HG03060 (cell line): ENCODE measurements at regions not wholly inside any gene's neighbourhood (a gene's known extent, or its start where the extent isn't known, plus 50 kb on each side); places are given as distances from the start of the nearest gene placed in this dataset.

Experiments used
- ATAC-seq: cut with Tn5 transposase; IDR thresholded peaks from one replicate; pipeline ENCODE4 v1.9.1; 2021; ENCODE audit warnings: low read depth, moderate number of reproducible peaks; ENCODE audit not compliant: unreplicated experiment

DNA sequence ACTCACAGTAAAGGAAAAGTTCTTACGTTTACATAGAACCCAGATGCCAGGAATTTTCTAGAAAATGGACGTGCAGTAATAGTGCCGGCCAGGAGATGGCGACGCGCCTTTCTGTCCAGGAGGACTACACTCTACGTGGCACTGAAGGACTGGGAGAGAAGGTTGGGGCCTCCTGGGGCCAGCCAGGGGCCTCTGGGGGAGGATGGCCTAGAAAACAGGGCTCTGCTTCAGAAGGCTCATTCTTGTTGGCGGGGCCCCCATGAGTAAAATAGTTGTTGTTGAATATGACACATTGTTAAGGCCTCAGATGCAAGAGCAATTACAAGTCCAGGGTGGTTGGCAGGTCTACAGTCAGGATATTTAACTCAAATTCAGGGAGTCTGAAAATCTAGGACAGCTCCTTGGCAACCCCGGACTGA is 120.1 kb upstream of the MAX start:
- ATAC-seq: peak; percentile 55

DNA sequence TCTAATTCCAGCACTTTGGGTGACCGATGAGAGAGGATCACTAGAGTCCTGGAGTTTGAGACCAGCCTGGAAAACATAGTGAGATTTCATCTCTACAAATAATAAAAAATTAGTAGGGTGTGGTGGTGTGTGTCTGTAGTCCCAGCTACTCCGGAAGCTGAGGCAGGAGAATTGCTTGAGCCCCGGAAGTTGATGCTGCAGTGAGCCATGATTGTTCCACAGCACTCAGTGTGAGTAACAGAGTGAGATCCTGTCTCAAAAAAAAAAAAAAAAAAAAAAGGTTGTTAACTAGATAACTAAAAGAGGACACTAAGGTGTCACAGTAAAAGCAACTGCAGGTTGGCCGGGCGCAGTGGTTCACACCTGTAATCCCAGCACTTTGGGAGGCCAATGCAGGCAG is 121.3 kb upstream of the MAX start:
- ATAC-seq: no peak

DNA sequence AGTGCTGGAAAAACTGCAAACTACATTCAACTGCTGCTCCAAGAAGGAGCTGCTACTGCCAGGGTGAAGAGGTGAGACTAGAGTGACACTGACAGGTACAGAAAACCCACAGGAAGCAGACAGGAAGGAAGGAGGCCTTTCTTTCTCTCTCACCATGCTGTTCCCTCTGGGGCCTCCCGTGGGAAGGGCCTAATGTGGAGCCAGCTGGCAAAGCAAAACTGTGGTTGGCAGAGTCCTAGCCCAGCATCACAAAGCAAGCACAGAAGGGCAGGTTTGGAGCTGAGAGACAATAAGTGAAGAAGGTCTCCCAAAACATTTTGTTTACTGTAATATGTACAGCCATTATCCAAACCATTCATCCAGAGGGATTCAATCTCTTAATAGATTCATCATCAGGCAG is 122.5 kb upstream of the MAX start:
- no peak for ATAC-seq

DNA sequence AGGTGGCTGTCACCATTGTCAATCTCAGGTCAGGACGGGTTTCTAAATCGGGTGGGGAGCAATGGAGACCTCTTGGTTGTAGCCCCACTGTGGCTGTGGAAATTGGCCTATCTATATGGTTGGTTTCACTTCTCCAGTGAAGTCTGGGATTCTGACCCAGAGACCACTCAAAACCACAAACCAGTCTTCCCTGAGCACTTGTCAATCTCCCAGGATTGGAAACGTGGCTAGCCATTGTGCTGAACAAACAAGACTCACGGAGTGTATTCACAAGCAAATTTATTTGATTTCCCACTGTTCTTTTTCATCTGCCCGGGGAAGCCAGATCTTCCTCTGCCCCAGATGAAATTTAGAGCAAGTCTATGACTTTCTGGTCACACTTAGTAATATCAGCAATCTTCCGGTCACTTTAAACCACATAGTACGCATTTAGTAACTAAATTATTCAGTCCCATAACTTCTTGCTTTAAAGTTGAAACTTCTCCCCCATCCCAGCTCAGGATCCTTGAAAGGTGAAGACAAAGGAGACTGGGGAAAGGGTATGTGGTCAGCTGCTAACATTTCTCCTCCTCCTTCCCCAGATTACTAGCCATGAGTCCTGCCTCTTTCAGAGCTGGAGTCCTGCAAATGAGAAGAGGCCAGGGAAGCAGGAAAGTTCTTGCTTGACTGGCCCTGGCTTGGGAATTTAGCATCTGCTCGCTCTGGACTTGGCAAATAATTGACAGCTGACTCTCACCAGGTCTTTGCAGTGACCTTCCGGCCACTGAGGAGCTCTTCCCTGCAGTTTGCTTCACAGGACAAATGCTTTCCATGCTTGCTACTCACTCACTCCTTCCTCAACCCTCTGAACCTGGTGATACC is 123.2 kb upstream of the MAX start:
- no peak for ATAC-seq

DNA sequence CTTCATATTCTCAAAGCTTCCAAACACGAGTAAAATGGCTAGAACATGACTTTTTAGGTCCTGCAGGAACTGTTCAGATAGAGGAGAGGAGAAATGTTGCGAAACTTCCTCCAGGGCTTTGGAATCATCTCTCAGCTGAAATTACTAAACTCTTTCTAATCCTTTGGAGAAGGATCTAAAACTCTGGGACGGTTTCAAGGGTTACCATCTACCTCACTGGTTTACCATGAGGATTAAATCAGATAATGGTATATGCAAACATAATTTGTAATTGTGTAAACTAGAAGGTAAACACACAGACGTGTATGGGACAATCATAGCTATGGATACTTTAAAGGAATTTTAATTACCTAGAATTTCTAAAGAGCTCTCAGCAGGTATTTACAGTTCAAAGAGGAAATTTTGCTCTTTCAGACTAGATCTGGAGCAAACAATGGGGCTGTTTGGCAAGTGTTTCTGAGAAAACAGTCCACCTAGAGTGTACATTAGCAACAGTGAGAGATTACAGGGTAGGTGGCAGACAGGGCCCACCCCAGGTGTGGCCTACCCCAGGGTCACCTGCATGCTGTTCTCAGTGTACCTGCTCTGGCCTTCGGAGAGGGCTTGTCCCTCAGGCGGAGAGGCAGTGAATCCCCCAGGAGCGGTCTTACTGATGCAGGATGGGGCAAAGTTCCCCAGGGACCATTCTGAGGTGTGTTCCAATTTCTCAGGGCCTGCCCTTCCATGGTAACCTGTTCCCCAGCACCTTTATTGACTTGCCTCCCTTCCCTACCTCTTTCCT is 124.7 kb upstream of the MAX start:
- ATAC-seq: no peak

DNA sequence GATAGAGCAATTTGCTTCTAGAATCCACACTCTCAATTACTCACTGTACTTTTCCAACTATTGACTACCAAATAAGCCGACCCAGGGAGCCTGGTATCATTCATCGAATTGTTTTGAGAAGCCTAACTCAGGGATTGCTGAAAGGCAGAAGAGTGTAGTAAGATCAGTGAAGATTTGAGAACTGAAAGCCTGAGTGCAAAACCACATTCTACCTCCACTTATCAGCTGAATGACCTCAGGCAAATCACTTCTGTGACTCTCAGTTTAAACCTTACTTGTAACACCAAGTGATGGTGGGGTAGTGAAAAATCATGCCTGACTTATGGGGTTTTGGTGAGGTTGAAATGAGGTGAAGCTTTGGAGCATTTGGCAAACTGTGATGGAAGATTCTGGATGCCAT is 126.1 kb upstream of the MAX start:
- peak; percentile 90 for ATAC-seq

DNA sequence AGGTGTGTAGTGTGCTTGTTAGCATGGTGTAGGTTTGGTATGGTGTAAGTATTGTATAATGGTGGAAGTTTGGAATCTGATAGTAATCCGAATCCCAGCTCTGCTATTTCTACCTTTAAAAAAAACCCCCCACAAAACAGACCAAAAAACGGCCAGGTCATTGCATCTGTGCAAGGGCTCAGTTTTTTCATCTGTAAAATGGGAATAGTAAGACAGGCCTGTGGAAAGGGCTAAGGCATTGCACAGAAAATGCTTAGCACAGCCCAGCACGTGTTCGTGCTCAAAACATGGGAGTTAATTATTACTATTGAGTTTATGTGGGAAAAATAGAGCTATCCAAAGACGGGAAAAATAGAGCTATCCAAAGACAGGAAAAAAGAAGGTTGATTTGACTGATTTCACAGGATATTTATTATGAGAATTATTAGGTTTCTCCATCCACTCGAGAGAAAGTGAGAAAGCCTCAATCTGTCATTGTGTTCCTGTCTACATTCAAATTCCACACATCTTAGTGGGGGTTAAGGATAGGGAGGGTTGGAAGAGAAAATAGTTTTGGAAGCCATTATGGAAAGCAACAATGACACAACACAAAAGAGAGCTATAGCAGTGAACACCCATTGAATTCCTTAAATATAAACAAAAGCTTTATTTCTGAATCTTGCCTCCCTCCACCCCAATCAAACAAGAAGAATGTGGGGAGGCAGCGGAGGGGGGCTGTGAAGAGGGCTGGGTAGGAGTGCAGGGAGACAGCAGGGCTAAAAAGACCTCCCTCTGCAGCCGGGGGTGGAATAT is 126.8 kb upstream of the MAX start:
- no peak for ATAC-seq

DNA sequence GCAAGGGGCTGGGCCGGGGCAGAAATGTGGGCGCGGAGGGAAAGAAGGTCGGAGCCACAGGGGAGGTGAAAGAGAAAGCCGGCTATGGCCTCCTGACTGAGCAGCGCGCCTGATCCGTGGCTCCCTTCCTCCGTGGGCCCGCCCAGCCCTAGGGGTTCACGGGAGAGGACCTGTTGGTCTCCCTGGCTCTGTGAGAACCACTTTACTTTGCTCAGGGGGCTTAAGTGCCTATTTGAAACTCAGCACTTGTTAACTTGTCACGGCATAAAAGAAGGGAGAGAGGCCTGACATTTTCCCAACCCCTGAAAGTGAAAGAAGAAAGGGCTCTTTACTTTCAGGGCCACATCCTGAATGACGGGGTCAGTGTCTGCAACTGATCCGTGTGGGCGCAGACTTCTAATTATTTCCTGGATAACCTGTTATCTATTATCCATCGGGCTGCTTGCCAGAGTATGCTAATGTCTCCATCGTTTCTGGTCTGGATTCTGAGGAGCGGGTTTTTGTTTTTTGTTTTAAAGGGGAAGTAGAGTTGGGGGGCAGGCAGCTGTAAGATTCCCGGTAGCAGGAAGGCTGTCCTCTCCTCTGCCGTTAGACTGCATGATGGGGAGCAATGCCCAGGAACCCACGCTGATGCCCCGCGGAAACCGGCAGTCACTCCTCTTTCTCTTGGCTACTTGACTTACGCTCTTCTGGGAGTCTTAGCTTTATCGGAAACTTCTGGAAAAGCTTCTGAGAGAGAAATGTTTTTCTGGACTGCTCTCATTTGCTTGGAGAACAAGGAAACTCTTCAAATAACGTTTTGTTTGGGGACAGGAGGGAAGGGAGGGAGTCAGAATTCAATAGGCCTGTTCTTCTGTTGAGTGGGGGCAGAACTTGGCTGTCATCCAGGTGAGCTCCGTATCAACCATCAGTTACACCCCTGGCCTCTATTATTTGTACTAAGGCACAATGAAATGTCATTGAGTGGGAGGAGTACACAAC is 127.7 kb upstream of the MAX start:
- ATAC-seq: no peak

DNA sequence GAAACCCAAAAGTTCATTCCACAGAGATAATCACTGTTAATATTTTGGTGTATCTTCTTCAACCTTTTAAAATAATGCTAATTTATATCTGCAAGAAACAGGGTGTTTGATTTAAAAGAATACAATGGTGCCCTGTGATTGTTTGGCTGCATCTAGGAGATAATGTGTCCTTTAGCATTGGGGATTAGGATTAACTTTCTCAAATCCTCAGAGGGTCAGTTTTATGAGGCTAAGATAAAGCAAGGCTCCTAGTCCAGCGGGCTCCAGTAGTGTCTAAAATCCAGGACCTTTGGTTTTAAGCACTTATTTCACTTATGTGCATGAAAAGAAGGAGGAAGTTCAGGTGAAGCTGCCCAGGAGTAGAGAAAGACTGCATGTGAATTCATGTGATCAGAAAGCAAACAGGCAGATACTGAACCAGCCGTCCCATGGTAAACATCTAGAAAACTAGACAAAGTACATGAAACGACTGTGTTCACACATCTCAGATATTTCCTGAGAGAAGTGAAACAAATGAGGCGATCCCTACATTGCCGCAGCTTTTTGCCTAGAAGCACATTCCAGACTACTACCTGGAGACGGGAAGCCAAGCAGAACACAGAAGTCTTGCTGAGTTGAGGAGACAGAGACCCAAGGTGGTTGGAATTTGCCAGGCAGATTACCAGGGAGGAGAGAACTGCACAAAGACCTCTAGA is 129.1 kb upstream of the MAX start:
- no peak for ATAC-seq

DNA sequence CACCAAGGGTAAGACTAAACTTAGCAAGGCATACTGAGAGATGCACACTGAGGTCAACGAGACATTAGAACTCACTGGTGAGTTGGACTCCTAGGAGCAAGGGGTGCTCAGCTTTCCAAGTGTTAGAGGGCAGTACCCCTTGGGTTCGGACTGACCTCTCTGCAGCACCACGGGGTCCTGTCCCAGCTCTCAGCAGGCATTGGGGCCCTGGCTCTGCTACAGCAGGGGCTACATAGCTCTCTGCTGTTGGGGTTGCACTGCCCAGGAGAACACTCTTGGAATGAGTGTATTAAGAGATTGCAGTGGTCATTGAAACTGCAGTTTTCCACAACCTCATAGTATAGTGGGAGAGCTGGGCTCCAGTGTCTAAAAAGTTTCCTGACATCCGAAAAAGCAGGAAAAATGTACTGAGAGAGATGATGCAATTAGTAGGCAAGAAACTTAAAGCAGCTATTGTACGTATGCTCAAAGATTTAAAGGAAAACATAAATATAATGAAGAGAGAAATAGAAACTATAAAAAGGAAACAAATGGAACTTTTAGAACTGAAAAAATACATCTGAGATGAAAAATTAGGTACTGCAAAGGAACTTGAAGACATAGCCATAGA is 132.5 kb upstream of the MAX start:
- no peak for ATAC-seq

DNA sequence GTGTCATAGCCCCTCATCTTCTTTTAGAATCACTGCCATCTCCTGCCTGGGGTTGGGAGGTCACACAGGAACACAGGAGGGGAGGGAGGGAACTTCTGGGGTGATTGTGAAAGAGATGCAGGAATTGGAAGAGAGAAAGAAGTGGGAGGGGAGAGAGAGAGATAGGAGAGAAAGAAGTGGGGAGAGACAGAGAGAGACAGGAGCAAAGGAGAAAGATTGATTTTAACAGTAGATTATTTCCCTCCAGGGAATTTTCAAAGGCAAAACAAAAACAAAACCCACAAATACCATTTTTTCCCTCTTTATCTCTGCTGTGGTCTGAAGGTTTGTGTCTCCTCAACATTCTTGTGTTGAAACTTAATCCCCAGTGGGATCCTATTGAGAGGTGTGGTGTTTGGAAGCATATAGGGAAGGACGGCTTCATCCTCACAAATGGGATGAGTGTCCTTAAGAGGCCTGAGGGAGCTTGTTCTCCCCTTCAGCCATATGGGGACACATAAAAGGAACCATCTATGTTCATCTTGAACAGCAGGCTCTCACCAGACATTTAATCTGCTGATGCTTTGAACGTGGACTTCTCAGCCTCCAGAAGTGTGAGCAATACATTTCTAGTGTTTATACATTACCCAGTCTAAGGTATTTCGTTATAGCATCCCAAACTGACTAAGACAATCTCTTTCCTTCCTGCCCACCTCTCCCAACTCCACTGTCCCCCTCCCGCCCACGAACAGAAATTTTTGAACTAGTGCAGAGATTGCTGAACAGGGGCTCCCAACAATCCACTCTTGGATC is 134.9 kb upstream of the MAX start:
- no peak for ATAC-seq

DNA sequence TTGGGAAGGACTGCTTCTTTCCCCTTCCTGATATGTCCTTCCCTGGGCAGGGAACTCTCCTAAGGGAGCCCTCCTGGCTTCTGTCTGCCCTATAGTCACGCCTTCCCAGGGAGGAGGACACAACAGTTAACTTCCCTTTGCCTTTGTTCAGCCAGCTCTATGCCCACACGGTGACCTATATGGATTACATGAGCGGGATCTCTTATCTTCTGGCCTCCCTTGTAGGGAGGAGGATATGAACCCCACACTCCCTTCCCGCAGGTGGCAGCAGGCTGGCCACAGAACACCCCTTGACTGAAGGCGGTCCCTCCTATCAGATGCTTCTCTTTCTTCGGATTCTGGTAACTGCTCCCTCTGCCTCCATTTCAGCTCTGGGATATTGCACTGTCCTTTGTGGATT is 135.6 kb upstream of the MAX start:
- ATAC-seq: no peak

DNA sequence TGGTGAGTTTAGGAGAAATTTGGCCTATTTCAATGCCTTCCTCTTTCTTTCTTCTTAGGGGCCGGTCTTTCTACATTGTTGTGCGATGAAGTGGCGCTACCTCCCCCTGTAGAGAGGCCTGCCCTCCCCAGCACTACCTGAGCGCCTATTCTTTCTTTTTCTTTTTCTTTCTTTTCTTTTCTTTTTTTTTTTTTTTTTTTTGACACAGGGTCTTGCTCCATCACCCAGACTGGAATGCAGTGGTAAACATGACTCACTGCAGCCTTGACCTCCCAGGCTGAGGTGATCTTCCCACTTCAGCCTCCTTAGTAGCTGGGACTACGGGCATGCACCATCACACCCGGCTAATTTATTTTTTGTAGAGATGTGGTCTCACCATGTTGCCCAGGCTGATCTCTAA is 136.1 kb upstream of the MAX start:
- ATAC-seq: no peak

DNA sequence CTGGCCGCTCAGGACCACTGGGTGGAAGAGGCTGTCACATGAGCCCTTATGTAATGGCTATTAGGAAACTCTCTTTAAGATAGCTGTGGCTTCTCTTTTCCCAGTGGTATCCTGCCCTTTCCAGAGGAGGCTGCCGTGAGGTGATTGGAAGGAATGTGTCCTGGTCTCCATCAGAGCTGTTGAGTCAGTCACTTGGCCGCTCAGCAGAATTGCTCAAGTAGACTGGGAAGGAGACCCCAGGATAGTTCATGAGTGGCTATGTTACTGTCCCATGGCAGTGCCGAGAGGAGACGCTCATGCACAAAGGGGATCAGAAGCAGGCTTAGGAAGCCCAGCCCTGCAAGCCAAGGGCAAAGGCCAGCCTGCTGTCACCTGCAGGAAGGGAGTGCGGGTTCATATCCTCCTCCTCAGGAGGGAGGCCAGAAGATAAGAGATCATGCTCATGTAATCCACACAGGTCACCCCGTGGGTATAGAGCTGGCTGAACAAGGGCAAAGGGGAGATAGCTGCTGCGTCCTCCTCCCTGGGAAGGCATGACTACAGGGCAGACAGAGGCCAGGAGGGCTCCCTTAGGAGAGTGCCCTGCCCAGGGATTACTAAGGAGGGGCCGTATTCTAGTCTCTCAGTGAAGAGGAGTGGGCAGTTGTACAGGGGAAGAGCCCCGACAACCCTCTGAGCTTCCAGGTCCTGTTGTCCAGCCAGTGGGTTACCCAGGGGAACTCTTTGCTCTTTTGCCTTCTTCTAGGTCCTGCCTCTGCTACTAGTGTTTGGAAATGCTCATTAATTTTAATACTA is 137.0 kb upstream of the MAX start:
- ATAC-seq: no peak

DNA sequence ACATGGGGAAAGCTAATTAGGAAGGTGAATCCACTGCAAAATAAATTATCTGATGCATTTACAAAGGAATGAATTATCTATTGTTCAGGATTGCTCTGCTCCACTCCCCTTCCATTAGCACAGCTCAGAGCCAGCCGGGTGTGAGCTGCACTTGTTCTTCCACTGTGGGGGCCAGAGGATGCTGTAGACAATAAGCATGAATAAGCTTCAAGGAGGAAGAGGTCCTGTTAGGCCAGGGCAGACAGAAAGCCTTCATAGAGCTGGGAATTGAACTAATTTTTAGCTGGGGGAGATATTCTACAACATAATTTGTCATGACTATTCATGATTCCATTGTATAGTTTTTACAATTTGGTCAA is 137.6 kb upstream of the MAX start:
- ATAC-seq: no peak

DNA sequence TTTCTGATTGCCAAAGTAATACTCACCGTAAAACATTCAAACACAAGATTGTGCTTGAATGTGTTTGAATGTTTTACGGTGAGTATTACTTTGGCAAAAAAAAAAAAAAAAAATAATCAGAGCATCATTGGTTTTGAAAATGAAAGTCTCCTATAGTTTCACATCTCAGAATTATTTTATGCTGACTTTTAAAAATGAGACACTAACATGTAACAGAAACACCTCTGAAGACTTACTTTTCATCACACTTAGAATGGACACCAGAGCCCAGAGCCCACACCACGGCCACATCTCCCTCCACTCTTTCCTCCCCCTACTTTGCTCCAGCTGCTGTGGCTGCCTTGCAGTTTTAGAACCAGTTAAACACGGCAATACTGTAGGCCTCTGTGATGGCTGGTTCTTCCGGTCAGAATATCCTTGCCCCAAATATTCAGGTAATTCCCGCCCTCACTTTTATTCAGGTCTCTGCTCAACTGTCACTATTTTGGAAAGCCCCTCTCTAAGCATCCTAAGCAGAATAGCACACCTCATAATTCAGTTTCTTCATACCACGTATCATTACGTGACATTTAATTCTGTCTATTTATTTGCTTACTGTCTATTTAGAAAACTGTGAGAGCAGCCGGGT is 138.9 kb upstream of the MAX start:
- no peak for ATAC-seq

DNA sequence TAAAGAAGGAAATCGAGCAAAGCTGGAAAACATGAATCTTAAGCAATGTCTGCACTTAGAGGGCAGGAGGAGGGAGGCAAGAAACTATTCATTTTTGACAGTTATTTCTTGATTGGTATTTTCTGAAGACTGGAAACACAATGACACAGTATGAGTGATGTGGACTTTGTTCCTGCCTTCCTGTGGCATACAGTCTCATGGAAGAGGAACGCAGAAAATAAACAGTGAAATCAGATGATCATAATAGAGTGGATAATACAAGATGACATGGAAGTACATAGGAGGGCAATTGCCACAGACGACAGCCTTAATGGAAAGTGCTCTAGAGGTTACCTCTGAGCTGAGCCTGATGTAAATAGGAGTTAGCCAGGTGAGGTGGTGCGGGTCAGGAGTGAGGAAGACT is 140.4 kb upstream of the MAX start:
- no peak for ATAC-seq
